Muscle layer of duodenum (tissue), 2 donors: ENCODE measurements at regions not wholly inside any gene's neighbourhood (a gene's known extent, or its start where the extent isn't known, plus 50 kb on each side); places are given as distances from the start of the nearest gene placed in this dataset.

ENCODE experiments used
- H3K27ac ChIP-seq: one replicate; pipeline ENCODE4 v1.7.0; 2013; ENCODE audit warnings: mild to moderate bottlenecking, low read length
- H3K27me3 ChIP-seq: one replicate; pipeline ENCODE4 v1.7.0; 2013; ENCODE audit warnings: low read depth, mild to moderate bottlenecking, control low read depth, low read length
- H3K36me3 ChIP-seq, 2 donors: one replicate each; pipeline ENCODE4 v1.7.0; 2013; ENCODE audit warnings: low read length in 2 of 2, control low read depth in 1 of 2, mild to moderate bottlenecking in 1 of 2; ENCODE audit not compliant: insufficient read depth in 2 of 2, control insufficient read depth in 1 of 2
- H3K4me1 ChIP-seq, 2 donors: one replicate each; pipeline ENCODE4 v1.7.0; 2013; ENCODE audit warnings: low read length in 2 of 2, mild to moderate bottlenecking in 2 of 2, control low read depth in 1 of 2, moderate library complexity in 1 of 2; ENCODE audit not compliant: insufficient read depth in 2 of 2, control insufficient read depth in 1 of 2
- H3K4me3 ChIP-seq, 2 donors: one replicate each; pipeline ENCODE4 v1.7.0; 2013; ENCODE audit warnings: low read length in 2 of 2, low read depth in 1 of 2, mild to moderate bottlenecking in 1 of 2
- H3K9me3 ChIP-seq, 2 donors: one replicate each; pipeline ENCODE4 v1.7.0; 2013; ENCODE audit warnings: low read length in 2 of 2, control low read depth in 1 of 2, mild to moderate bottlenecking in 1 of 2; ENCODE audit not compliant: control insufficient read depth in 1 of 2
- donor health status: healthy.

DNA sequence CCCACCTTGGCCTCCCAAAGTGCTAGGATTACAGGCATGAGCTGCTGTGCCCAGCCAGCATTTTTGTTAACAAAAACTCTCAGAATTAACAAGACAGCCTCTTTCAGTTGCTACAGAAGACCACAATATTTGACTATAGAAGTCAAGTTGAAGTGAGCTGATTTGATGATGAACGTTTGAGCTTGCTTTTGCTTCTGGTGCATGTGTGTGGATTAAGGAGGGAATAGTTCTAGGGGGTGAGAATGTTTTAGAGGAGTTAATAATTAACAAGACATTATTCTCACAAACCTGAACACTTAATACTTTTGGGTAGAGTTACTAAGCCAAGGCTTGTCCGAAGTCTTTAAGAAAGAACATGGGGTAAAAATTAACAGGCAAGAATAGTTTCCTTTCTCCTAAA is 191.6 kb downstream of the TENT4A start:
- H3K9me3 ChIP-seq: no peaks in the 10 kb centered on the region
- H3K27me3 ChIP-seq: no peaks in the 10 kb centered on the region
- no peak overlapping the region for H3K27ac ChIP-seq
- peaks cover 0 to 3% of the 10 kb centered on the region in 2 donors for H3K4me1 ChIP-seq
- no peak overlapping the region for H3K4me3 ChIP-seq
- H3K36me3 ChIP-seq: no peaks in the 10 kb centered on the region

DNA sequence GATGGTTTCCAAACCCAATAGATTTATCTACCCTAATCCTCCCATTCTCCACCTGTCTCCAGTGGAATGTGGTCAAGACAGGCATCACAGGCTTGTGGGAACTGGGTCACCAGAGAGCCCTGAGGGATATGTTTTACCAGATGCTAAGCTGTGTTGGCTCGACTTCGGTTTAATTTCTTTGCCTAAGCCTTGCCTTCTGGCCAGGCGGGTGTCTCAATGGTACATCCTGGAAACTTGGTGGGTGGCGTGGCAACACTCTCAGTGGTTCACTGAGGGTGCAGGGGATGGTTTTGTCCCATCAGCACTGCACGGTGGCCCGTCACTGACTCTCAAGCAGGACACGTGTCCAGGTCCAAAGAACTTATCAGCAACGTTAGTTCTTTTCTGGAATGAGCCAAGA is 192.2 kb downstream of the TENT4A start:
- no peaks in the 10 kb centered on the region for H3K36me3 ChIP-seq
- peaks cover 0 to 7% of the 10 kb centered on the region in 2 donors for H3K4me1 ChIP-seq
- no peaks in the 10 kb centered on the region for H3K27me3 ChIP-seq
- H3K27ac ChIP-seq: no peak overlapping the region
- no peak overlapping the region for H3K4me3 ChIP-seq
- H3K9me3 ChIP-seq: no peaks in the 10 kb centered on the region

DNA sequence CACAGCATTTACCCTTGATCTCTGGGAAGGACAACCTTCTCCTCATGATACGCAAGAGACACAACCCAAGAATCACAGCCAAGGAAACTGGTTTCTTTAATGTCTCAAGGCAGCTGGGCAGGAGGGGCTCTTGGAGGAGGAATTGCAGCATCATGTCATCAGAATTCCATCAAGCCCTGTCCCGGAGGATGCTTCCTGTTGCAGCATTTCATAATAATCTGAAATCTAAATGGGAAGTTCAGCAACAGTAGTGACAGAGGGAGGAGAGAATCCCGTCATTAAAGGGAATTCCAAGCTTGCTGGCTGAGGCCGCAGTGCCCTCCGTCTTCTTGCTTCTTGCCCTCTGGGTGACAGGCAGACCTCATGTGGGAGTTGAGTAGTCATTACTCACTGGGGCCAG is 192.7 kb downstream of the TENT4A start:
- H3K27me3 ChIP-seq: no peaks in the 10 kb centered on the region
- no peak overlapping the region for H3K4me3 ChIP-seq
- no peaks in the 10 kb centered on the region for H3K36me3 ChIP-seq
- H3K4me1 ChIP-seq: peaks cover 0 to 7% of the 10 kb centered on the region in 2 donors
- H3K27ac ChIP-seq: no peak overlapping the region
- H3K9me3 ChIP-seq: no peaks in the 10 kb centered on the region

DNA sequence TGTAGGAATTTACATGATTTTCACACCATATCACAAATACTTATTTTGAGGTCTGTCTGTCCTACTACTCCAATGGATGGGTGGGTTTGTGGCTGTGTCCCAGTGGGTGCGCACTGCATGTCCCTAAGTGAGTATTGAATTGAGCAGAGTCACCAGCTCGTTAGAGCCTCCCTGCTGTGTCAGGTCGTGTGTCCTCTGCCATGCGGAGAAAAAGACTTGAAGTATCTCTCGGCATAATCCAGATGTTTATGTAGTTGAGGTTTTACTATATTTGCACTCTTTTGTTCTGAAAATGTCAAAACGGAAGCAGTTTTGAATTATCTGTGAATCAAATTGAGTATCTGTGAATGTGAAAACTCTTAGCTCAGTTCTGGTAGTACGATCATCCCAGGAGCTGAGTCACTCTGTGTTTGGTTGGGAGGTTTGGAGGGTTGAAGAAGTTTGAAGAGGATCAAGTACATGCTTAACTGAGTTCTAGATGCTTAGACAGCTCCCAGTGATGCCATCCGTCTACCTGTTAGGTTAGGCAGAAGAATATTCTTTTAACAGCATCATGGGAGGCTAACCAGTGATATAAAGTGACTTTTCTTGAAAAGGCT is 194.2 kb downstream of the TENT4A start:
- Histone ChIP-seq H3K9me3 (no peaks in the 10 kb centered on the region), H3K4me3 (no peak overlapping the region), H3K27me3 (no peaks in the 10 kb centered on the region), H3K27ac (no peak overlapping the region), H3K4me1 (peaks cover 0 to 7% of the 10 kb centered on the region in 2 donors), H3K36me3 (no peaks in the 10 kb centered on the region)

DNA sequence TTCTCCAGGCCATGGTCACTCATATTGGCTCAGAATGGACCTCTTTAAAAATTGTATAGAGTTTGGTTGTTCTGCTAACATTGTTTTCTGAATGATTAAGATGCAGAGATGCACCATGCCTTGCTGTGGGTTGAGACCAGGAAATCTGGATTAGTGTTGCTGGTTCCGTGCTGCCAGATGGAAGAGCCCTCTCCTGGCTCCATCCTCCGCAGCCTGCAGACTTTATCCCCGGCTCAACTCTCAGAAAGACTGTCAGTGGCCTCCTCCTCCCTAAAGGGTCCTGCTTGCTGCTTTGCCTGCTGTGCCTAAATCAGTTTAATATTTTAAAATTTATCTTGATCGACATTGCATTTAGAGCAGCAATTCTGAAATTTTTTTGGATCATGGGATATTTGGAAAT is 196.7 kb downstream of the TENT4A start:
- Histone ChIP-seq H3K27me3 (no peaks in the 10 kb centered on the region), H3K4me3 (no peak overlapping the region), H3K27ac (no peak overlapping the region), H3K36me3 (no peaks in the 10 kb centered on the region), H3K9me3 (no peaks in the 10 kb centered on the region), H3K4me1 (peaks cover 0 to 10% of the 10 kb centered on the region in 2 donors)

DNA sequence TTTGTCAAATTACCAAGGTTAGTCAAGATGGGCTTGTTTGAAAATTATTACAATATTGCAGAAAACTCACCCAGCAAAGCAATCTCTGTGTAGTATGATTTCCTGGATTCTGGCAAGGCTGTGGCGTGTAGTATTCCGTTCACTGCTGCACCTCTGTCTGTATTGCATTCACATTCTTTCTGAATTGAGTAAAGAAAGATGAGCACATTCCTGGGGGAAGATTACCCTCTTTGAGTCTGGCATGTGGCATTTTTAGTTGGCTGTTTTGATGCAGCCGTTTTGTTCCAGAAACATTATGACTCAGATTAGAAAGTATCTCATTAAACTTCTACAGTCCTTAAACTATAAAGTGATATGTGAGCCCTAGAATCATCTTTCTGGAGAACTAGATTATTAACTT is 197.7 kb downstream of the TENT4A start:
- no peak overlapping the region for H3K4me3 ChIP-seq
- no peaks in the 10 kb centered on the region for H3K9me3 ChIP-seq
- H3K36me3 ChIP-seq: no peaks in the 10 kb centered on the region
- H3K27ac ChIP-seq: no peak overlapping the region
- H3K4me1 ChIP-seq: peaks cover 0 to 10% of the 10 kb centered on the region in 2 donors
- no peaks in the 10 kb centered on the region for H3K27me3 ChIP-seq

DNA sequence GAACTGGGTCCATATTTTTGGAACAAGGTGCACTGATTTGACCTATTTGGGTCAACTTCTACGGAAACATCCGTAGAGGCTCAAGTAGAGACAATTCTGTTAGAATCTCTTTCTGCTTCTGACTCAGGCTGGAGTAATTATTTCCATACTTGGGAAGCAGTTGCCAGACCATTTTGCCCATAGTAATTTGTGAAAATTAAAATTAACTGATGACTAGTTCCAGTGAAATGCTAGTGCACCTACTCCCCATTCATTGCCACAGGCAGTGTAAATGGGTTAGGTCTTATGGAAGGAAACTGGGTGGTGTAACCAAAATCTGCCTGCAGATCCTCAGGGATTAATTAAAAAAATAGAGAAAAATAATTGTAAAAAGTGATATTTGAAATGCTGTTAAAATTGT is 201.1 kb downstream of the TENT4A start:
- Histone ChIP-seq H3K4me1 (peaks cover 0 to 10% of the 10 kb centered on the region in 2 donors), H3K27me3 (no peaks in the 10 kb centered on the region), H3K9me3 (no peaks in the 10 kb centered on the region), H3K27ac (no peak overlapping the region), H3K36me3 (no peaks in the 10 kb centered on the region), H3K4me3 (no peak overlapping the region)

DNA sequence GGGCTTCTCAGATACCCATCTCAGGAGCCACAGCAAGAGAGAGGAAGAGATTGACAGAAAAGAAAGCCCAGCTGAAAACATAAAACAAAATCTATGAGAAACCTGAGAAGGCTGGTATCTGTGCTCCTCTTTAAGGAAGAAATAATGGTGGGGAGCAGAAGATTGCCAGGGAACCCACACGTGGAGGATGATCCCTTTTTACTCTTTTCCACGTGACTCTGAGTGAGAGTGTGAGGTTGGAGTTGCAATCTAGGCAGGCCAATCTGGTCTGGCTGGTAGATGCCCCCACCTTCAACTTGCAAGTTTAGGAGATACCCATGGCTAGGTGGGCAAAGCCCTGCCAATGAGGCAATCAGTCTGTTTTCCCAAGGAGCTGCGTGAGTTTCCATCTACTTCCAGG is 202.3 kb downstream of the TENT4A start:
- Histone ChIP-seq H3K4me3 (no peak overlapping the region), H3K27ac (no peak overlapping the region), H3K27me3 (no peaks in the 10 kb centered on the region), H3K4me1 (peaks cover 0 to 3% of the 10 kb centered on the region in 2 donors), H3K9me3 (no peaks in the 10 kb centered on the region), H3K36me3 (no peaks in the 10 kb centered on the region)

DNA sequence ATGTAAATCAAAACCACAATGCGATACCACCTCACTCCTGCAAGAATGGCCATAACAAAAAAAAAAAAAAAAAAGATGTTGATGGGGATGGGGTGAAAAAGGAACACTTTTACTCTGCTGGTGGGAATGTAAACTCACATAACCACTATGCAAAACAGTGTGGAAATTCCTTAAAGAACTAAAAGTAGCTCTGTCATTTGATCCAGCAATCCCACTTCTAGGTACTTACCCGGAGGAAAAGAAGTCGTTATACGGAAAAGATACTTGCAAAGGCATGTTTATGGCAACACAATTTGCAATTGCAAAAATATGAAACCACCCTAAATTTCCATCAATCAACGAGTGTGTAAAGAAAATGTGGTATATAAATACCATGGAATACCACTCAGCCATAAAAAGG is 205.0 kb downstream of the TENT4A start:
- no peaks in the 10 kb centered on the region for H3K27me3 ChIP-seq
- no peak overlapping the region for H3K27ac ChIP-seq
- H3K36me3 ChIP-seq: no peaks in the 10 kb centered on the region
- no peak overlapping the region for H3K4me3 ChIP-seq
- no peaks in the 10 kb centered on the region for H3K4me1 ChIP-seq
- no peaks in the 10 kb centered on the region for H3K9me3 ChIP-seq

DNA sequence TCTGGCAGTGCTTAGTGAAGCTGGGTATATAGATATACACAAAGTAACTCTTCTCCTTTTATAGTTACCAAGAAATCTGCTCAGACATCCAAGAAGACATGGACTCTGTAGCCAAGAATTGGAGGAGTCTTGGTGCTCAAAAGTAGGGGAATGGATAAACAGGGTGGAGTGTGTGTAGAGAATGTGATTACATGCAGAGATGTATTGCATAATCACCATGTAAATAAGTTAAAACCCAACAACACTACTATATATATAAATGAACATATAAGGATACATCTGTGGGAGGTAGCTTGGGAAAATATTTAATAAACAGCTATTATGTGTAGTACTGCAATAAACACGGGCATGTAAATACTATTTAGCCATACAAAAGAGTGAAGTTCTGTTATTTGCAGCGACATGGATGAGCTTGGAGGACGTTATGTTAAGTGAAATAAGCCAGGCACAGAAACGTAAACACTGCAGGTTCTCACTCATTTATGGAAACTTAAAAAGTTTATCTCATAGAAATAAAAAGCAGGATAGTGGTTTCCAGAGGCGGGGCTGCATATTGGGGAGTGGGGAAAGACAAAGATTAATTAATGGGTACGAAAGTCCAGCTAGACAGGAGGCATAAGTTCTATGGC is 207.5 kb downstream of the TENT4A start:
- Histone ChIP-seq H3K27ac (peak overlapping the region; percentile 22), H3K4me3 (no peak overlapping the region), H3K9me3 (no peaks in the 10 kb centered on the region), H3K4me1 (no peaks in the 10 kb centered on the region), H3K36me3 (no peaks in the 10 kb centered on the region), H3K27me3 (no peaks in the 10 kb centered on the region)

DNA sequence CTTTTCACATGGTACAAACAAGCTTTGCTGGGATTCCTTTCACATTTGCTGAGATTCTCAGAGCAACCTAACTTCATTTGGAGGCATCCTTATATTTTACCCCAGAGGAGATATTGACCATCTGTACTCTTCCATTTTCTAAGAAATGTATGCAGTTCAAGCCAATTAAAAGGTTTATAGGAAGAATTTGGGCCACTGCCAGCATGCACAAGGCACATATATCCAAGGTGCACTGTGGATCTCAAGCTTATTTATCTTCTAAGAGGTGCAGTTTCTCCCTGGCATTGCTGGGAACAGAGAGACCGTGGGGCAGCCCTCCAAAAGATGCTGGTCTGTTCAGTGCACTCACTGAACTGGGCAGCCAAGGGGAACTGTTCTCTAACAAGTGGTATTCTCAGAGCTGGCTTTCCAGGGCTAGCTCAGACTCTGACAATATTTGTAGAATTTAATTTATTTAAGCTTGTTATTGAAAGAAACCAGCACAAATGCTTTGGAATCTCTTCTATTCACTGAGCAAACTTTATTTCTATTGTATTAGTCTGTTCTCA is 213.3 kb downstream of the TENT4A start:
- H3K27me3 ChIP-seq: no peaks in the 10 kb centered on the region
- no peak overlapping the region for H3K4me3 ChIP-seq
- no peaks in the 10 kb centered on the region for H3K36me3 ChIP-seq
- H3K4me1 ChIP-seq: peaks cover 0 to 5% of the 10 kb centered on the region in 2 donors
- no peak overlapping the region for H3K27ac ChIP-seq
- H3K9me3 ChIP-seq: no peaks in the 10 kb centered on the region

DNA sequence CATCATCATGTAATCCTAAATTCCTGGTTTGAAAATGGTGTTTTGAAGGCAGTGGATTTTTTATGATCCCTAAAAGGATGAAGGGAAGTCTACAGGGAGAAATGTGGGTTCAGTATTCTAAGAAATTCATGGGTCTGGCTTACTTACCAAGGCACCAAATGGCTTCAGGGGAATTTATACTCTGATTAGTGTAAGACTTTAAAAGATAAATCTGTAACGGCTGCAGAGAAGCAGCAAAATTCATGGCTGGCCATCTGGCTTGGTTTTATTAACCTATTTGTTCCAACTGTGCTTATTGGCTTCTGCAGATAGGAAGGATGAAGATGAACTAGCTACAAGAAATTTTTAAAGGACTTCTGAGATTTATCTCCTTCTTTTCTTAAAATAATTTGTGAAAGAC is 222.8 kb downstream of the TENT4A start:
- no peak overlapping the region for H3K27ac ChIP-seq
- no peaks in the 10 kb centered on the region for H3K36me3 ChIP-seq
- H3K27me3 ChIP-seq: no peaks in the 10 kb centered on the region
- H3K4me3 ChIP-seq: no peak overlapping the region
- H3K9me3 ChIP-seq: no peaks in the 10 kb centered on the region
- peaks cover 0 to 3% of the 10 kb centered on the region in 2 donors for H3K4me1 ChIP-seq
